ENCODE measurements at regions not wholly inside any gene's neighbourhood (a gene's known extent, or its start where the extent isn't known, plus 50 kb on each side); places are given as distances from the start of the nearest gene placed in this dataset.

DNA sequence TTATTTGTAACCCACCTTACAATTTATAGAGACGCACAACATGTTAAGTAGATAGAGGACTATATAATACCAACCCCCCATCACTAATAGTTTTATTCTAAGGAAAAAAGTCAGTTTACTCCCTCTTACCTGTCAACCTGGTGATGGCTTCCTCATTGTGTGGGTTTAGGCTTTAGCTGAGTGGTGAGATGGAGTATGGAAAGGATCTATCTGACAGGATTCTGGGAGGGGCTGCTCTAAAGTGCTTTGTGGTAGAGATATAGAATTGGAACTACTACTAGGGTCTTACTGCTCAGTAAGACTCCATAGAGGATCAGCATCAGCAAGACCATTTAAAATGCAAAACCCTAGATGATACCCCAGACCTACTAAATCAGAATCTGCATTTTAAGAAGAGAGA, 82.1 kb upstream of the IFNE start:
- TF ChIP-seq POLR2A (IDR thresholded peaks at IDR 0.05; ENCODE audit: low read length) = no peak
- no peak for TF ChIP-seq GATA1 (IDR thresholded peaks at IDR 0.05; ENCODE audit: low read depth, low read length)

Data from erythroblast (primary cell).